Transverse colon (tissue), 3 donors: ENCODE measurements at regions not wholly inside any gene's neighbourhood (a gene's known extent, or its start where the extent isn't known, plus 50 kb on each side); places are given as distances from the start of the nearest gene placed in this dataset.

Source experiments
- EP300 ChIP-seq: sonication (generic); formaldehyde crosslinking; IDR thresholded peaks from one replicate; pipeline ENCODE4 v1.6.1; 2017; ENCODE audit warnings: antibody characterized with exemption, low read depth
- TF ChIP-seq, protein P1 (sequence below), 5 experiments: fragments of 200-600 bp in 3 of 5; fragments of 450-650 bp in 2 of 5; sonication (generic) in 3 of 5; IDR thresholded peaks; 1 replicate in 2 of 5; 2 replicates in 3 of 5; pipeline ENCODE4 v1.5.1; 2016 to 2017; ENCODE audit warnings: antibody characterized with exemption in 5 of 5, inconsistent platforms in 3 of 5, mild to moderate bottlenecking in 2 of 5, moderate library complexity in 1 of 5

- TF ChIP-seq, protein P1, sequence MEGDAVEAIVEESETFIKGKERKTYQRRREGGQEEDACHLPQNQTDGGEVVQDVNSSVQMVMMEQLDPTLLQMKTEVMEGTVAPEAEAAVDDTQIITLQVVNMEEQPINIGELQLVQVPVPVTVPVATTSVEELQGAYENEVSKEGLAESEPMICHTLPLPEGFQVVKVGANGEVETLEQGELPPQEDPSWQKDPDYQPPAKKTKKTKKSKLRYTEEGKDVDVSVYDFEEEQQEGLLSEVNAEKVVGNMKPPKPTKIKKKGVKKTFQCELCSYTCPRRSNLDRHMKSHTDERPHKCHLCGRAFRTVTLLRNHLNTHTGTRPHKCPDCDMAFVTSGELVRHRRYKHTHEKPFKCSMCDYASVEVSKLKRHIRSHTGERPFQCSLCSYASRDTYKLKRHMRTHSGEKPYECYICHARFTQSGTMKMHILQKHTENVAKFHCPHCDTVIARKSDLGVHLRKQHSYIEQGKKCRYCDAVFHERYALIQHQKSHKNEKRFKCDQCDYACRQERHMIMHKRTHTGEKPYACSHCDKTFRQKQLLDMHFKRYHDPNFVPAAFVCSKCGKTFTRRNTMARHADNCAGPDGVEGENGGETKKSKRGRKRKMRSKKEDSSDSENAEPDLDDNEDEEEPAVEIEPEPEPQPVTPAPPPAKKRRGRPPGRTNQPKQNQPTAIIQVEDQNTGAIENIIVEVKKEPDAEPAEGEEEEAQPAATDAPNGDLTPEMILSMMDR (IDR thresholded peaks at IDR 0.05), result no peak
- TF ChIP-seq EP300, result no peak
Measured at GRCh38 chr4:13989501-13989900, 362.0 kb upstream of the BOD1L1 start.
